ENCODE measurements at regions not wholly inside any gene's neighbourhood (a gene's known extent, or its start where the extent isn't known, plus 50 kb on each side); places are given as distances from the start of the nearest gene placed in this dataset.

GRCh38 chr22:47291565-47292495 lies 529.4 kb downstream of the TBC1D22A start:
- peak; percentile 21; the same call in 1 of the 2 replicates for ATAC-seq (ENCODE audit: low read depth)
- Histone ChIP-seq H2AFZ (replicated peaks; ENCODE audit: low read length, poor library complexity) (peak overlapping the region; percentile 21), H3K14ac (replicated peaks; ENCODE audit: low read depth, low read length) (no peak overlapping the region), H3K27ac (ENCODE audit: insufficient read depth, low read length) (no peak overlapping the region), H3K56ac (ENCODE audit: extremely low read depth, insufficient read depth, low read length) (no peak overlapping the region), H3K4me3 (ENCODE audit: insufficient read depth, low read depth, low read length) (no peak overlapping the region), H3K36me3 (ENCODE audit: control insufficient read depth, insufficient read depth, low read length) (no peaks in the 10 kb centered on the region), H3K9me1 (ENCODE audit: insufficient read depth, low read length) (no peaks in the 10 kb centered on the region), H3K23ac (ENCODE audit: low read depth, low read length) (no peak overlapping the region), H3K18ac (ENCODE audit: low read depth, low read length) (no peak overlapping the region), H4K20me1 (ENCODE audit: insufficient read depth, low read length) (no peaks in the 10 kb centered on the region), H4K8ac (ENCODE audit: low read depth in 2 of 2, low read length in 2 of 2) (no peak overlapping the region), H2BK20ac (ENCODE audit: low read depth, low read length) (no peak overlapping the region), H2AK5ac (ENCODE audit: low read depth, low read length) (no peak overlapping the region), H3K9me3 (ENCODE audit: control insufficient read depth, insufficient read depth, low read length) (peaks cover 4% of the 10 kb centered on the region; the same call in 1 of the 2 replicates), H2BK5ac (ENCODE audit: low read depth, low read length, poor library complexity, severe bottlenecking) (no peak overlapping the region), H3K79me1 (ENCODE audit: low read depth in 1 of 2, low read length in 2 of 2) (no peaks in the 10 kb centered on the region), H3K4me1 (ENCODE audit: control insufficient read depth, insufficient read depth, low read length) (no peaks in the 10 kb centered on the region), H4K91ac (ENCODE audit: insufficient read depth, low read depth, low read length) (no peak overlapping the region), H3K27me3 (ENCODE audit: control insufficient read depth, insufficient read depth, low read length) (no peaks in the 10 kb centered on the region; the same call in 1 of the 2 replicates), H3K4me2 (ENCODE audit: low read depth, low read length) (no peak overlapping the region), H2BK15ac (ENCODE audit: low read depth, low read length) (no peak overlapping the region), H2AK9ac (replicated peaks; ENCODE audit: low read depth, low read length, poor library complexity) (no peak overlapping the region), H4K5ac (ENCODE audit: low read depth, low read length) (no peak overlapping the region), H3K9ac (ENCODE audit: low read depth, low read length) (no peak overlapping the region), H3K4ac (ENCODE audit: low read depth, low read length) (no peak overlapping the region), H2BK120ac (ENCODE audit: low read depth, low read length) (no peak overlapping the region)
- DNase-seq = no peak
- BruUV-seq (replicated peaks) = no TSS peak
- 48% methylated on average over 3 of the region's 18 CpGs; no CpG with 5 or more reads in 1 of the 2 experiments for WGBS, 2 experiments (ENCODE audit: extremely low coverage in 2 of 2, insufficient read length in 1 of 2)
- CTCF ChIA-PET = no interaction called here
- in situ Hi-C loops (cut with MboI; ENCODE audit: low sequenced_read_pairs) (no loop called here), dilution Hi-C loops (cut with HindIII; ENCODE audit: low sequenced_read_pairs, unreplicated experiment) (no loop called here), intact Hi-C loops (cut with micrococcal nuclease) (no loop called here)
- POLR2A ChIA-PET (ENCODE audit: unreplicated experiment) = no interaction called here
- no peak for TF ChIP-seq MAZ (IDR thresholded peaks at IDR 0.05; ENCODE audit: borderline replicate concordance, low read depth, low read length)
- TF ChIP-seq RCOR1 (IDR thresholded peaks at IDR 0.05; ENCODE audit: insufficient replicate concordance, low read length) = no peak
- no peak for TF ChIP-seq CTCF (conservative IDR thresholded peaks at IDR 0.05; ENCODE audit: low read depth, low read length)
- no peak for TF ChIP-seq BHLHE40 (IDR thresholded peaks at IDR 0.05; ENCODE audit: low read depth, low read length)
- TF ChIP-seq RAD21 (IDR thresholded peaks at IDR 0.05; ENCODE audit: low read length) = no peak
- TF ChIP-seq ELK1 (IDR thresholded peaks at IDR 0.05; ENCODE audit: borderline replicate concordance, low read depth, low read length) = no peak
- no peak for TF ChIP-seq RFX5 (IDR thresholded peaks at IDR 0.05; ENCODE audit: low read depth, low read length)
- no peak for TF ChIP-seq POLR2A (IDR thresholded peaks at IDR 0.05; ENCODE audit: low read depth, low read length)
- no peak for TF ChIP-seq MXI1 (IDR thresholded peaks at IDR 0.05; ENCODE audit: borderline replicate concordance, low read depth, low read length)
- no peak for TF ChIP-seq CEBPB (IDR thresholded peaks at IDR 0.05; ENCODE audit: low read depth, low read length)
- TF ChIP-seq USF2 (IDR thresholded peaks at IDR 0.05; ENCODE audit: low read depth, low read length) = no peak
- TF ChIP-seq MAFK (IDR thresholded peaks at IDR 0.05; ENCODE audit: low read depth, low read length) = no peak
- TF ChIP-seq SMC3 (IDR thresholded peaks at IDR 0.05; ENCODE audit: low read depth, low read length) = no peak
- no peak for TF ChIP-seq CHD1 (IDR thresholded peaks at IDR 0.05; ENCODE audit: low read depth, low read length)
- TF ChIP-seq NFE2L2 (IDR thresholded peaks at IDR 0.05; ENCODE audit: low read depth, low read length) = no peak

Measured in IMR-90 (cell line).